HUES48 (cell line): ENCODE measurements at regions not wholly inside any gene's neighbourhood (a gene's known extent, or its start where the extent isn't known, plus 50 kb on each side); places are given as distances from the start of the nearest gene placed in this dataset.
"Not testable (repeated sequence)": the region's sequence is repeated elsewhere in the genome, so short reads cannot be mapped to it uniquely, and the experiment has no call there.

Source experiments
- H3K27ac ChIP-seq: one replicate; pipeline ENCODE4 v1.7.0; 2013; ENCODE audit warnings: low read depth, low read length, inconsistent platforms
- H3K27me3 ChIP-seq: 2 replicates; pipeline ENCODE4 v1.6.1; 2013; ENCODE audit warnings: mild to moderate bottlenecking, low read length; ENCODE audit not compliant: control insufficient read depth, insufficient read depth
- H3K36me3 ChIP-seq: 2 replicates; pipeline ENCODE4 v1.6.1; 2013; ENCODE audit warnings: low read length; ENCODE audit not compliant: control insufficient read depth, insufficient read depth
- H3K4me1 ChIP-seq: 2 replicates; pipeline ENCODE4 v1.6.1; 2013; ENCODE audit warnings: mild to moderate bottlenecking, low read length; ENCODE audit not compliant: control insufficient read depth, insufficient read depth
- H3K4me3 ChIP-seq: 2 replicates; pipeline ENCODE4 v1.5.1; 2013; ENCODE audit warnings: mild to moderate bottlenecking, low read depth, low read length
- H3K9ac ChIP-seq: 2 replicates; pipeline ENCODE4 v1.6.1; 2013; ENCODE audit warnings: mild to moderate bottlenecking, low read depth, low read length, moderate library complexity
- H3K9me3 ChIP-seq: 2 replicates; pipeline ENCODE4 v1.6.1; 2013; ENCODE audit warnings: low read length; ENCODE audit not compliant: control insufficient read depth, insufficient read depth

DNA sequence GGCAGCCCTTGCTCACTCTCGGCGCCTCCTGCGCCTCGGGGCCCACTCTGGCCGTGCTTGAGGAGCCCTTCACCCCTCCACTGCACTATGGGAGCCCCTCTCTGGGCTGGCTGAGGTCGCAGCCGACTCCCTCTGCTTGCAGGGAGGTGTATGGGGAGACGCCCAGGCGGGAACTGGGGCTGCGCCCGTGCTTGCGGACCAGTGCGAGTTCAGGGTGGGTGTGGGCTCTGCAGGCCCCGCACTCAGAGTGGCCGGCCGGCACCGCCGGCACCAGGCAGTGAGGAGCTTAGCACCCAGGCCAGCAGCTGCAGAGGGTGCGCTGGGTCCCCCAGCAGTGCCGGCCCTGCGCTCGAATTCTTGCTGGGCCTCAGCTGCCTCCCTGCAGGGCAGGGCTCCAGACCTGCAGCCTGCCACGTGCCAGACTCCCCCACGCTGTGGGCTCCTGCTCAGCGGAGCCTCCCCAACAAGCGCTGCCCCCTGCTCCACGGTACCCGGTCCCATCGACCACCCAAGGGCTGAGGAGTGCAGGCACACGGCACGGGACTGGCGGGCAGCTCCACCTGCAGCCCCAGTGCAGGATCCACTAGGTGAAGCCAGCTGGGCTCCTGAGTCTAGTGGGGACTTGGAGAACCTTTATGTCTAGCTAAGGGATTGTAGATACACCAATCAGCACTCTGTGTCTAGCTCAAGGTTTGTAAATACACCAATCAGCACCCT is 54.0 kb upstream of the WWC2 start:
- not testable (repeated sequence) for H3K4me3 ChIP-seq, H3K27me3 ChIP-seq, H3K9ac ChIP-seq, H3K36me3 ChIP-seq, H3K27ac ChIP-seq, H3K4me1 ChIP-seq
- peaks cover 16% of the 10 kb centered on the region for H3K9me3 ChIP-seq

DNA sequence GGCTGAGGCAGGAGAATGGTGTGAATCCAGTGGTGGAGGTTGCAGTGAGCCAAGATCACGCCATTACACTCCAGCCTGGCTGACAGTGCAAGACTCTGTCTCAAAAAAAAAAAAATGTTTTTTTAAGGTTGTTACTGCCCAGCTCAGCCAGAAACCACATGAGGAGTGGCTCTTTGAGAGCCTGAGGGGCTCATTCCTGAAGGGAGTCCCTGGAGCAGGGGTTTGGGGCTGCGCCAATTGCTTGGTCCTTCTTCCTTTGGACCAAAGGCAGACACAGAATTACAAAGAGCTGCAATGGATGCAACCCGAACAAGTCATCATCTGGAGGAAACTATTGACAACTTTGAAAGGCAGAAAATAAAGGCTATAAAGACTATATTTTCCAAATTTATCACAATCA is 60.6 kb upstream of the WWC2 start:
- Histone ChIP-seq H3K9me3 (peaks cover 5% of the 10 kb centered on the region; the same call in 1 of the 2 replicates), H3K36me3 (no peaks in the 10 kb centered on the region), H3K4me3 (no peak overlapping the region), H3K27me3 (no peaks in the 10 kb centered on the region), H3K9ac (no peak overlapping the region), H3K4me1 (no peaks in the 10 kb centered on the region), H3K27ac (no peak overlapping the region)

DNA sequence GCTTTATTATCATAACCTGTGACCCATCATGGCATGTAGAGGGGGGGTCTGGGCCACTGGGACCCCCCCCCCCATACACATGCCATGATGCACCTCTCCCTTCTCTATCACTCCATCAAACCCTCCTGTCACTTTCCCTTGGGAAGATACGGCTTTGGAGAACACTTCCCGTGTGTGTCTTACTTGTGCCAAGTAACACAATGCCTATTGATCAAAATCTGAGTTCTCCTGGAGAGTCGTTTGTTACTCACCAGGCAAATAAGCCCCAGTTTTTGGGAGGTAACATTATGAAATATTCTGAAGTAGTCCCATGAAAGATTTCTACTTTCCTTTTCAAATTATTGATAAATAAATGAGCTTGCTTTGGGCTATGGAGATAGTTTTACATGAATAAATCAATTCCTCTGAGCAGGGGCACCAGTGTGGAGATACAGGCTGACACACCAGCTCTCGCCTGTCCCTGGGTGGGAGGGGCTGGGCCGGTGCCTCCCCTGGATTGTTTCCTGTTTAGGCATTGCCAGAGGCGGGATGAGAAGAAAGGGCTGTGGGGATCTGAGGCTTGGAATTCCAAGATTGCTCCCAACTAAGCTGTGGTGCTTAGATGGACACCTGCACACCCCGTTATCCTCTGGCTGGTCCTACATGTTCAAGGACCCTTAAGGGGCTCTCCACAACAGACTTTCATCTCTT is 63.2 kb upstream of the WWC2 start:
- Histone ChIP-seq H3K9ac (no peak overlapping the region), H3K4me1 (no peaks in the 10 kb centered on the region), H3K27ac (no peak overlapping the region), H3K9me3 (no peaks in the 10 kb centered on the region), H3K4me3 (no peak overlapping the region), H3K36me3 (no peaks in the 10 kb centered on the region), H3K27me3 (no peaks in the 10 kb centered on the region)

DNA sequence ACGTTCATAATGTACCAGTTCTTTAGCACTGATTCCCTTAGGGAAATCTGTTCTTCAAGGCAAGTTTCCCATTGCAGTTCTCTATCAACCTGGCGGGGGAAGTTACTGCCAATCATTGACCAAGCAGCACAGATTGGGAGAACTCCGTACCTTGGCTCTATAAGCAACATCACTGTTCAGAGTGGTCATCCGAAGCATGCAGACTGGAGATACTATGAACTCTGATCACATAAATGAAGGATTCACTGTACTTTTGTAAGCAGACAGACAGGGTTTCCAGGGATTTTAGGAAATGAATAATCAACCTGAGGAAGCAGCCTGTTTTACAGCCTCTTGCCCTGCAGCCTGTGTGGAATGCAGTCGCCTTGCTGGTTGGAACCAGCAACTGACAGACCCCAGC is 63.8 kb upstream of the WWC2 start:
- Histone ChIP-seq H3K27me3 (no peaks in the 10 kb centered on the region), H3K9ac (no peak overlapping the region), H3K4me3 (no peak overlapping the region), H3K36me3 (no peaks in the 10 kb centered on the region), H3K9me3 (no peaks in the 10 kb centered on the region), H3K4me1 (no peaks in the 10 kb centered on the region), H3K27ac (no peak overlapping the region)

GRCh38 chr4:183030823-183031222 is 68.2 kb upstream of the WWC2 start:
- H3K4me3 ChIP-seq, result no peak overlapping the region
- no peaks in the 10 kb centered on the region for H3K4me1 ChIP-seq
- H3K9me3 ChIP-seq, result no peaks in the 10 kb centered on the region
- no peaks in the 10 kb centered on the region for H3K27me3 ChIP-seq
- no peak overlapping the region for H3K27ac ChIP-seq
- no peaks in the 10 kb centered on the region for H3K36me3 ChIP-seq
- no peak overlapping the region for H3K9ac ChIP-seq

GRCh38 chr4:183030309-183030708 is 68.7 kb upstream of the WWC2 start:
- H3K36me3 ChIP-seq, result no peaks in the 10 kb centered on the region
- no peaks in the 10 kb centered on the region for H3K9me3 ChIP-seq
- H3K27me3 ChIP-seq, result no peaks in the 10 kb centered on the region
- H3K9ac ChIP-seq, result no peak overlapping the region
- no peak overlapping the region for H3K4me3 ChIP-seq
- H3K4me1 ChIP-seq, result no peaks in the 10 kb centered on the region
- H3K27ac ChIP-seq, result no peak overlapping the region

- H3K27ac ChIP-seq, result no peak overlapping the region
- no peaks in the 10 kb centered on the region for H3K27me3 ChIP-seq
- H3K36me3 ChIP-seq, result no peaks in the 10 kb centered on the region
- no peaks in the 10 kb centered on the region for H3K9me3 ChIP-seq
- no peak overlapping the region for H3K9ac ChIP-seq
- H3K4me1 ChIP-seq, result no peaks in the 10 kb centered on the region
- H3K4me3 ChIP-seq, result no peak overlapping the region
Measured at GRCh38 chr4:183029365-183029764, 69.7 kb upstream of the WWC2 start.

DNA sequence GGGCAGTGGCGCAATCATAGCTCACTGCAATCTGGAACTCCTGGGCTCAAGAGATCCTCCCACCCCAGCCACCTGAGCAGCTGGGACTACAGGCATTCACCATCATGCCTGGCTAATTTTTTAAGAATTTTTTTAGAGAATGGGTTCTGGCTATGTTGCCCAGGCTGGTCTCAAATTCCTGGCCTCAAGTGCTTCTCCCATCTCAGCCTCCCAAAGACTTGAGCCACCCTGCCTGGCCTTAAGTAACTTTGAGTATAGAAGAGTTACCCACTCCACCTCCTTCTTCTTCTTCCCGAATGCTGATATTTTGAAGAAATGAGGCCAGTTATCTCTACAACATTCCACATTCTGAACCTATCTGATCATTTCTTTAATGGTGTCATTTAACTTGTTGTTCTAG is 72.4 kb upstream of the WWC2 start:
- Histone ChIP-seq H3K4me3 (no peak overlapping the region), H3K4me1 (no peaks in the 10 kb centered on the region), H3K9me3 (no peaks in the 10 kb centered on the region), H3K27ac (no peak overlapping the region), H3K36me3 (no peaks in the 10 kb centered on the region), H3K9ac (no peak overlapping the region), H3K27me3 (no peaks in the 10 kb centered on the region)

DNA sequence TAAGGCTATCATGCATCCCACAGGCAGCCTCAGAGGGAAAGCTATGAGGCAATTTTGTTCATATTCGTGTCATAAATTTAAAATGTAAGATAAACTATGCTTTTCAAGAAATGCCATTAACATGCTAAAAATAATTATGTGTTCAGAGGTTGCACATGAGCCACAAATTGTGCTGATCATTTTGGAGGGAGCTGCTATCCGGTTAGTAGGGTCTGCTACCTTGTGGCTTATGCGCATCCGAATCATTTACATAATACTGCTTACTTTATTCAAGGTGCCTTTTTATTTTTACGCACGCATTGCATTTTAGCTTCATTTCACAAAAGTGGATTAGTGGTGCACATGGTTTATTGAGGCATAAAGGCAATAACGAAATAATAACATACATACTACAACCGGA is 76.4 kb upstream of the WWC2 start:
- no peaks in the 10 kb centered on the region for H3K4me1 ChIP-seq
- no peak overlapping the region for H3K4me3 ChIP-seq
- no peaks in the 10 kb centered on the region for H3K9me3 ChIP-seq
- H3K36me3 ChIP-seq, result no peaks in the 10 kb centered on the region
- H3K9ac ChIP-seq, result no peak overlapping the region
- H3K27me3 ChIP-seq, result no peaks in the 10 kb centered on the region
- H3K27ac ChIP-seq, result no peak overlapping the region

DNA sequence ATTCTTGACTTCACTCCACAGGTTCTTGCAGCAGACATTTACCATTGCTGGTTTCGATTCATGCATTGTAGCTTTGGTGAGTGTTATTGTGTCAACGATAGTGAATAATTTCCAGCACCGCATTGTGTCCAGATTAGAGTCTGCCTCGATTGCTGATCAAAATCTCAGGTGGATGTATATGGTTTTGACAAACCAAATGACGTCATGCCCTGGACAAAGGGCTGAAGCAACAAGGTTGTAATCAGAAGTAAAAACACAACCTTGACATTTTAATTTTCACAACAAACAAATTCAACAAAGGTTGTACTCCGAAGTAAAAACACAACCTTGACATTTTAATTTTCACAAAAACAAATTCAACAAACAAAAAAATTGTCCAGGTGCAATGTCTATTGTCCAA is 81.1 kb upstream of the WWC2 start:
- Histone ChIP-seq H3K36me3 (no peaks in the 10 kb centered on the region), H3K27ac (no peak overlapping the region), H3K4me3 (no peak overlapping the region), H3K27me3 (no peaks in the 10 kb centered on the region), H3K9me3 (no peaks in the 10 kb centered on the region), H3K4me1 (no peaks in the 10 kb centered on the region), H3K9ac (no peak overlapping the region)

- H3K27me3 ChIP-seq, result no peaks in the 10 kb centered on the region
- H3K4me3 ChIP-seq, result no peak overlapping the region
- no peak overlapping the region for H3K27ac ChIP-seq
- no peaks in the 10 kb centered on the region for H3K4me1 ChIP-seq
- H3K9me3 ChIP-seq, result no peaks in the 10 kb centered on the region
- no peaks in the 10 kb centered on the region for H3K36me3 ChIP-seq
- no peak overlapping the region for H3K9ac ChIP-seq
Measured at GRCh38 chr4:183014361-183015084, 84.5 kb upstream of the WWC2 start.
